ENCODE measurements at regions not wholly inside any gene's neighbourhood (a gene's known extent, or its start where the extent isn't known, plus 50 kb on each side); places are given as distances from the start of the nearest gene placed in this dataset.

- Histone ChIP-seq H3K9me3 (replicated peaks in 1 of 2; ENCODE audit: control insufficient read depth in 1 of 2, insufficient read depth in 1 of 2, low read length in 2 of 2) (peaks cover 6 to 15% of the 10 kb centered on the region in 2 donors), H3K36me3 (replicated peaks in 1 of 2; ENCODE audit: control insufficient read depth in 1 of 2, insufficient read depth in 2 of 2, low read length in 2 of 2) (no peaks in the 10 kb centered on the region), H3K27me3 (ENCODE audit: control insufficient read depth in 2 of 2, insufficient read depth in 2 of 2, low read length in 2 of 2) (no peaks in the 10 kb centered on the region), H2AFZ (ENCODE audit: insufficient read depth, low read depth, low read length, poor library complexity, severe bottlenecking) (no peak overlapping the region), H3K4me1 (ENCODE audit: control insufficient read depth in 1 of 2, insufficient read depth in 2 of 2, low read length in 2 of 2) (no peaks in the 10 kb centered on the region), H3K79me2 (ENCODE audit: insufficient read depth, low read length) (no peaks in the 10 kb centered on the region), H3K4me2 (replicated peaks; ENCODE audit: extremely low read depth, low read length, poor library complexity, severe bottlenecking) (no peak overlapping the region), H4K20me1 (ENCODE audit: insufficient read depth, low read length) (no peaks in the 10 kb centered on the region), H3K27ac (ENCODE audit: low read depth in 1 of 2, low read length in 2 of 2) (no peak overlapping the region), H3K9ac (ENCODE audit: insufficient read depth, low read length, poor library complexity, severe bottlenecking) (no peak overlapping the region), H3K4me3 (replicated peaks in 1 of 3; ENCODE audit: low read depth in 2 of 3, low read length in 3 of 3) (no peak overlapping the region)
- peaks cover 4 to 16% (median 8%) of the 10 kb centered on the region in 7 donors for H3K9me3 Mint-ChIP-seq
- intact Hi-C loops (cut with micrococcal nuclease), result no loop called here
- H3K36me3 Mint-ChIP-seq, result no peaks in the 10 kb centered on the region
- H3K27me3 Mint-ChIP-seq (ENCODE audit: low read depth in 3 of 3), result peaks cover 0 to 2% (median 0%) of the 10 kb centered on the region in 3 donors
- TF ChIP-seq, protein P1, sequence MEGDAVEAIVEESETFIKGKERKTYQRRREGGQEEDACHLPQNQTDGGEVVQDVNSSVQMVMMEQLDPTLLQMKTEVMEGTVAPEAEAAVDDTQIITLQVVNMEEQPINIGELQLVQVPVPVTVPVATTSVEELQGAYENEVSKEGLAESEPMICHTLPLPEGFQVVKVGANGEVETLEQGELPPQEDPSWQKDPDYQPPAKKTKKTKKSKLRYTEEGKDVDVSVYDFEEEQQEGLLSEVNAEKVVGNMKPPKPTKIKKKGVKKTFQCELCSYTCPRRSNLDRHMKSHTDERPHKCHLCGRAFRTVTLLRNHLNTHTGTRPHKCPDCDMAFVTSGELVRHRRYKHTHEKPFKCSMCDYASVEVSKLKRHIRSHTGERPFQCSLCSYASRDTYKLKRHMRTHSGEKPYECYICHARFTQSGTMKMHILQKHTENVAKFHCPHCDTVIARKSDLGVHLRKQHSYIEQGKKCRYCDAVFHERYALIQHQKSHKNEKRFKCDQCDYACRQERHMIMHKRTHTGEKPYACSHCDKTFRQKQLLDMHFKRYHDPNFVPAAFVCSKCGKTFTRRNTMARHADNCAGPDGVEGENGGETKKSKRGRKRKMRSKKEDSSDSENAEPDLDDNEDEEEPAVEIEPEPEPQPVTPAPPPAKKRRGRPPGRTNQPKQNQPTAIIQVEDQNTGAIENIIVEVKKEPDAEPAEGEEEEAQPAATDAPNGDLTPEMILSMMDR (IDR thresholded peaks at IDR 0.05), result no peak
- no CpG with 5 or more reads among the region's 2 CpGs for WGBS (ENCODE audit: insufficient coverage)
- DNase-seq, result no peak
- no peak overlapping the region for H3K4me3 Mint-ChIP-seq
- no peak overlapping the region for H3K27ac Mint-ChIP-seq
- H3K4me1 Mint-ChIP-seq, result no peaks in the 10 kb centered on the region
Measured at GRCh38 chr7:88539518-88539917, 220.0 kb upstream of the ZNF804B start.

- DNase-seq, result no peak
- Histone ChIP-seq H3K9ac (ENCODE audit: insufficient read depth, low read length, poor library complexity, severe bottlenecking) (no peak overlapping the region), H3K9me3 (replicated peaks in 1 of 2; ENCODE audit: control insufficient read depth in 1 of 2, insufficient read depth in 1 of 2, low read length in 2 of 2) (peaks cover 3 to 8% of the 10 kb centered on the region in 2 donors), H3K36me3 (replicated peaks in 1 of 2; ENCODE audit: control insufficient read depth in 1 of 2, insufficient read depth in 2 of 2, low read length in 2 of 2) (no peaks in the 10 kb centered on the region), H3K4me1 (ENCODE audit: control insufficient read depth in 1 of 2, insufficient read depth in 2 of 2, low read length in 2 of 2) (no peaks in the 10 kb centered on the region), H3K4me2 (replicated peaks; ENCODE audit: extremely low read depth, low read length, poor library complexity, severe bottlenecking) (no peak overlapping the region), H3K79me2 (ENCODE audit: insufficient read depth, low read length) (no peaks in the 10 kb centered on the region), H3K27me3 (ENCODE audit: control insufficient read depth in 2 of 2, insufficient read depth in 2 of 2, low read length in 2 of 2) (no peaks in the 10 kb centered on the region), H2AFZ (ENCODE audit: insufficient read depth, low read depth, low read length, poor library complexity, severe bottlenecking) (no peak overlapping the region), H4K20me1 (ENCODE audit: insufficient read depth, low read length) (no peaks in the 10 kb centered on the region), H3K27ac (ENCODE audit: low read depth in 1 of 2, low read length in 2 of 2) (no peak overlapping the region), H3K4me3 (replicated peaks in 1 of 3; ENCODE audit: low read depth in 2 of 3, low read length in 3 of 3) (no peak overlapping the region)
- Mint-ChIP-seq H3K4me3 (no peak overlapping the region), H3K27ac (no peak overlapping the region), H3K9me3 (peaks cover 0 to 16% (median 4%) of the 10 kb centered on the region in 7 donors), H3K4me1 (no peaks in the 10 kb centered on the region), H3K27me3 (ENCODE audit: low read depth in 3 of 3) (no peaks in the 10 kb centered on the region), H3K36me3 (no peaks in the 10 kb centered on the region)
- TF ChIP-seq, protein P1 (IDR thresholded peaks at IDR 0.05), result no peak
- WGBS (ENCODE audit: insufficient coverage), result no CpG with 5 or more reads among the region's 3 CpGs
- intact Hi-C loops (cut with micrococcal nuclease), result no loop called here
Measured at GRCh38 chr7:88523645-88524044, 217.0 kb upstream of the STEAP4 start.
